ENCODE measurements at regions not wholly inside any gene's neighbourhood (a gene's known extent, or its start where the extent isn't known, plus 50 kb on each side); places are given as distances from the start of the nearest gene placed in this dataset.

- no peak for TF ChIP-seq CTCF (IDR thresholded peaks at IDR 0.05)
- no peak for TF ChIP-seq POLR2A (IDR thresholded peaks at IDR 0.05)
These were observed 217.2 kb downstream of the EDEM1 start for GRCh38 chr3:5404718-5405117.
